HG02870 (cell line): ENCODE measurements at regions not wholly inside any gene's neighbourhood (a gene's known extent, or its start where the extent isn't known, plus 50 kb on each side); places are given as distances from the start of the nearest gene placed in this dataset.
"Not testable (repeated sequence)": the region's sequence is repeated elsewhere in the genome, so short reads cannot be mapped to it uniquely, and the experiment has no call there.

Experiments used
- ATAC-seq: cut with Tn5 transposase; IDR thresholded peaks from one replicate; pipeline ENCODE4 v1.9.1; 2021; ENCODE audit warnings: mild to moderate bottlenecking, moderate library complexity; ENCODE audit not compliant: unreplicated experiment

DNA sequence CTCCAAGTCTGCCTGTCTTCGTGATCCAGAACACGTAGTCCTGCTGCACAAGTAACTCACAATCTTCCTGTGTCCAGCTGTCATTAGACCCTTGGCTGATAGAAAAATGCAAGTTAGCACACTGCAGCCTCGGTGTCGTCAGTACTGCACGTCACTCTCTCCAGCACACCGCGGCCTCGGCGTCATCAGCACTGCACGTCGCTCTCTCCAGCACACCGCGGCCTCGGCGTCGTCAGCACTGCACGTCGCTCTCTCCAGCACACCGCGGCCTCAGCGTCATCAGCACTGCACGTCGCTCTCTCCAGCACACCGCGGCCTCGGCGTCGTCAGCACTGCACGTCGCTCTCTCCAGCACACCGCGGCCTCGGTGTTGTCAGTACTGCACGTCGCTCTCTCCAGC, 160.0 kb downstream of the FOXL1 start:
- not testable (repeated sequence) for ATAC-seq

GRCh38 chr16:86739178-86739577, 160.8 kb downstream of the FOXL1 start:
- ATAC-seq: no peak

DNA sequence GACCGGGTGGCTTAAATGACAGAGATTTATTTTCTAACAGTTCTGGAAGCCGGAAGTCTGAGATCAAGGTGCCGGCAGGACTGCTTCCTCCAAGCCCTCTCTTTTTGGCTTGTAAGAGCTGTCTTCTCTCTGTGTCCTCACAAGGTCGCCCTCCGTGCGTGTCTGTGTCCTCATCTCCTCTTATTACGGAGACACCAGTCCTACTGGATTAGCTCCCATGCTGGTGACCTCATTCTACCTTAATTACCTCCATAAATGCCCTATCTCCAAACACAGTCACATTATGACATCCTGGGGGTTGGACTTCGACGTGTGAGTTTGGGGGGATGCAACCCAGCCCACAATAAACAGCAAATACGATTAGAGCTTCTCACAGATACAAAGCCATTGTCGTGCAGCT, 161.5 kb downstream of the FOXL1 start:
- ATAC-seq: no peak

DNA sequence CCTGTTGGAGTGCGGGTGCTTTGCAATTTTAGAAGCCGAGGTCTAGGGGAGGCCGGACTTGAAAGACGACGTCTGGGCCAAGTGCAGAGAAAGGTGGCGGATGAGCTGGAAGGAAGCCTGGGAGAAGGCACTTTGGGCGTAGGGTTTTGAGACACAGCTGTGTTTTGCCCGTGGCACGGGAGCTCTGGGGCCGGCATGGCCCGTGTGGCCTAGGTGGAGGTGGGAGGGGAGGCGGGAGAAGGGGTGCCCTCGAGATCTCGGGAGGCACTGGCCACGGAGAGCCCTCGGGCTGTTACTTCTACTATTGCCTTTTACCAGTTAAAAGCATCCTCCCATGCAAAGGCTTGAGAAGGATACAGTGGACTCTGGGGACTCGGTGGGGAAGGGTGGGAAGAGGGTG, 161.9 kb downstream of the FOXL1 start:
- ATAC-seq: no peak

GRCh38 chr16:86740906-86741799, 162.8 kb downstream of the FOXL1 start:
- ATAC-seq: no peak

GRCh38 chr16:86747761-86748160, 169.4 kb downstream of the FOXL1 start:
- ATAC-seq: no peak

DNA sequence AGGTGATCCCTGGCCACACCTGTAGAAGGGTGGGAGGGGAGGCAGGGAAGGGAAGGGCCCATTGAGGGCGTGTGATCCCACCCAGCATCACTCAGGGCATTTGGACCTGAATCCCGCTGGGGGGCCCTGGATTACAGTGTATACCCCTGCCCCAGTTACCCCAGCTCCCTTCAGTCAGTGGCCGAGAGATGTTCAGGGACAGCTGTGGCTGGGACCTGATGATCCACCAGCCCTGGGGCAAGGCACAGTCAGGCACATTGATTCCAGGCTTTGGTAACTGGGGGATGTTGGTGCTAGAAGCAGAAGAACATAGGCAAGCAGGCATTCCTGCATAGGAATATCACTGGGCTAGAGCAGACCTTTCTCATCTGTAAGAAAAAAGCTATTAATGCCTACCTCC, 170.3 kb downstream of the FOXL1 start:
- ATAC-seq: no peak

- no peak for ATAC-seq
These were observed 173.0 kb downstream of the FOXL1 start for GRCh38 chr16:86751076-86752030.

- ATAC-seq: no peak
These were observed 174.3 kb downstream of the FOXL1 start for GRCh38 chr16:86752582-86753175.

DNA sequence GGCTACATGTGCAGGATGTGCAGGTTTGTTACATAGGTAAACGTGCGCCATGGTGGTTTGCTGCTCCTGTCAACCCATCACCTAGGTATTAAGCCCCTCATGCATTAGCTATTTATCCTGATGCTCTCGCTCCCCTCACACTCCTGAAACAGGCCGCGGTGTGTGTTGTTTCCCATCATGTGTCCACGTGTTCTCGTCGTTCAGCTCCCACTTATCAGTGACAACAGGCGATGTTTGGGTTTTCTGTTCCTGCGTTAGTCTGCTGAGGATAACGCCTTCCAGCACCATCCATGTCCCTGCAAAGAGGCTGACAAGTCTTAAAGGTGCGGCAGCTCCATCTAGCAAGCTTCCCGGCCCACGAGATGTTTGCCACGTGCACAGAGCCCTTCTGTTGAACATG, 175.1 kb downstream of the FOXL1 start:
- ATAC-seq: no peak

DNA sequence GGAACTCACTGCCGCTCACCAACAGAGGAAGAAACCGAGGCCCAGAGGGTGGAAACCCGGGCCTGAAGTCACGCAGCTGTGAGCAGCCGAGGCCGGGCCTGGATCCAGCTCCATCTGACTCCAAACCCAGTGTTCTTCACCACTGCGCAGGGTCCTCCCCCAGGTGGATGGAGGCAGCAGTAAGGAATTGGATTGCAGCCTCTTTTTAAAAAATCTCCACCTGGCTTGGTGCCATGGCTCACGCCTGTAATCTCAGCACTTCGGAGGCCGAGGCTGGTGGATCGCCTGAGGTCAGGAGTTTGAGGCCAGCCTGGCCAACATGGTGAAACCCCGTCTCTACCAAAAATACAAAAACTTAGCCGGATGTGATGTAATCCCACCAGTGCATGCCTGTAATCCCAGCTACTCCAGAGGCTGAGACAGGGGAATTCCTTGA, 177.2 kb downstream of the FOXL1 start:
- ATAC-seq: no peak

GRCh38 chr16:86756882-86757703, 178.7 kb downstream of the FOXL1 start:
- ATAC-seq: no peak

- ATAC-seq: no peak
These were observed 179.3 kb downstream of the FOXL1 start for GRCh38 chr16:86757704-86758040.

GRCh38 chr16:86758932-86759331, 180.6 kb downstream of the FOXL1 start:
- no peak for ATAC-seq

GRCh38 chr16:86761111-86762031, 183.0 kb downstream of the FOXL1 start:
- no peak for ATAC-seq

GRCh38 chr16:86762095-86762494, 183.7 kb downstream of the FOXL1 start:
- ATAC-seq: no peak

DNA sequence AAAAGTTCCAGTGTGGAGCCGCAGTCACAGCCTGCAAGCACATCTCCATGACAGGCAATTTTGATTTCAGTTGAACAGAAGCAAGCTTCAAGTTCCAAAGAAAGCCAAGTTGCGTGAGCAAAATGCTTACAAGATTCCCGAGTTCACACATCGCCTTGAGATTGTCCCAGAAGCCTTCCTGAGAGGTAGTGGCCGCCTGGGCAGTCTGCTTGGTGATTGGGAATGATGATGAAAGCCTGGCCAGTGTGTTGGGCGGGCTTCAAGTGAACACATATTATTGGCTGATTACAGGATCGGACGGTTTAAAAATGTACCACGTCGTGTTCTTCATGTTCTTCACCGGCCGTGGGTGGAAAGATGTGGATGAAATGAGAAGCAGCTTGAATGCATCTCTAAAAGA, 185.5 kb downstream of the FOXL1 start:
- no peak for ATAC-seq

DNA sequence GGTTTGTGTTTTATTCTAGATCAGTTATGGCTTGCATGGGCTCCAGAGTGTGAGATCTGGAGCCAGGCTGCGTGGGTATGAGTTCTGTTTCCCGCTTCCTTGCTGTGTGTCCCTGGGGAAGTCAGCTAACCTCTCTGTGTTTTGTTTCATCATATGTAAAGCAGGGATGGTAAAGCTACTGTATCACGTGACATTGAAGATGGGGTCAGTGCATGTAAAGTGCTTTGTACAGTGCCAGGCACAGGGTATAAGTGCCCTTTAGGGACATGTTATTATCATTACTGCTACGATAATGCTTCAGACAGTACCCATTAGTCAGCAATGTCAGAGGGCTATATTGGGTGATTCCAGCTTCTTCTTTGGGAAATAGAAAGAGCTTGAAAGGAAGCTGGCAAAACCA, 186.2 kb downstream of the FOXL1 start:
- no peak for ATAC-seq

DNA sequence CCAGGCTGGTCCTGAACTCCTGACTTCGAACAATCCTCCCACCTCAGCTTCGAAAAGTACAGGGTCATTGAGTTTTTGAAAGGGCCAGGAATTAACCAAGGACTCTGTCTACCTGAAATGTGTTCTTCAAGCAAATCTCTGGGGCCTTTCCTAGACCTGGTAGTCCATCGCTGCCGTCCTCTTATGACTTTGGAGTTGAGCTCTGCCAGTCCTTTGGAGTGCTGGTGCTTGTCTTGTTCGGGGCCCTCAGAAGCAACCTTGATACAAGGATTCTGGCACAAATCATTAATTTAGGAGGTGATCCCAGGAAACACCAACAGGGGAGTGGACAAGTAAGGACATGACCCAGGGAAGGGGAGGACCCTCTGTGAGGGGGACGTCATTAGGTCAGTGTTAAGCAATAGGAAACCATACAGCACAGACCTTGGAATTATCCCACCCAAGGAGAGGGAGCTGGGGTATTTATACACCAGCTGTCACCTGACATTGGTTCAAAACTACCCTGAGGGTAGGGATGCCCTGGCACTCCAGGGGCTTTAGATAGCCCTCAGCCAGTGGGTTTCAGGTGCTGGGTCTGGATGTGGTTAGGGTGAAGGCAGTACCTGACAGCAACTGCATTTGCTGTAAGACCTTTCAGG, 187.2 kb downstream of the FOXL1 start:
- ATAC-seq: no peak
